Right ventricle myocardium inferior (tissue), 1 donor: ENCODE measurements at regions not wholly inside any gene's neighbourhood (a gene's known extent, or its start where the extent isn't known, plus 50 kb on each side); places are given as distances from the start of the nearest gene placed in this dataset.

Source experiments
- ATAC-seq: fragments of 200-7000 bp; cut with Tn5 transposase; one replicate; pipeline ENCODE4 v1.9.1; 2020; ENCODE audit warnings: mild to moderate bottlenecking, moderate library complexity
- DNase-seq: peaks from one replicate; pipeline ENCODE4 v3.0.0; 2021; ENCODE audit errors: missing footprints
- intact Hi-C: fragments of 100-400 bp; cut with DNase I; formaldehyde crosslinking; loops from one replicate; pipeline ENCODE4 v1.11.0; 2022
- donor health status: DM: no; HTN: yes; CAD: no; lungs with severe emphysema.

DNA sequence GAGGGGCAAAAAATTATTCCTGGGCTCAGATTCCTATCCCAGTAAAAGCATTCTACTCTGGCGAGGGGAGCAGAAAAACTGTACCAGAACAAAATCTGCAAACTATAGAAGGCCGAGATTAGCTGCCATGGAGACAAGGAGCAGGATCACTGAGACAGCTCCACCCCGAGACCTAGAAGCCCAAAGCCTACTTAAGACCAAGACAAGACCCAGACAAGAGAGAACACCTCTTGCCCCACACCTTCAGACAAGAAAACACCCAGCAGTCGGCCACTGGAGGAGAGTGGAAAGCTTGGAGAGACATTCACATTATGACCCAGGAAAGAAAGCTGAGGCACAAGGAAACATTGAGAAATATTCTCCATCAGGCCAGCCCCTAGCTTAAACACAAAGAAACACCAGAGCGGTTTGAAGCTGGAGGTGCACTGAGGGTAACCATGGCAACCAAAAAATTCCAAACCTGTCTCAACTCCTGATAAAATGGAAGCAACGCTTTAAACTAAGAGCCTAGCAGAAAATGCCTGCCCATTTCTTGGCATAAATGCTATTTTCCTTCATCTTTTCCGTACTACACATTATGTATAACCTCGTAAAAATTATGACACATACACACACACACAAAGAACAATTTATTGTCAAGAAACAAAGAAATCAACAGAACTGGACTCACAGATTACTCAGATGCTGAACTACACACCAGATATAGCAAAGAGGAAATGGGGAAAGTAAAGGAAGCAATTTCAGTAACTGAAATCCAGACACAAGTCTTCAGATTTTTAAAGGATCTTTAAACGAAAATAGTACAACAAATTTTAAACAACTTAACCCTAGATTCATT, 53.8 kb upstream of the FTMT start:
- intact Hi-C loops = no loop called here
- ATAC-seq (no peak), DNase-seq (no peak)
